ENCODE measurements at regions not wholly inside any gene's neighbourhood (a gene's known extent, or its start where the extent isn't known, plus 50 kb on each side); places are given as distances from the start of the nearest gene placed in this dataset.

DNA sequence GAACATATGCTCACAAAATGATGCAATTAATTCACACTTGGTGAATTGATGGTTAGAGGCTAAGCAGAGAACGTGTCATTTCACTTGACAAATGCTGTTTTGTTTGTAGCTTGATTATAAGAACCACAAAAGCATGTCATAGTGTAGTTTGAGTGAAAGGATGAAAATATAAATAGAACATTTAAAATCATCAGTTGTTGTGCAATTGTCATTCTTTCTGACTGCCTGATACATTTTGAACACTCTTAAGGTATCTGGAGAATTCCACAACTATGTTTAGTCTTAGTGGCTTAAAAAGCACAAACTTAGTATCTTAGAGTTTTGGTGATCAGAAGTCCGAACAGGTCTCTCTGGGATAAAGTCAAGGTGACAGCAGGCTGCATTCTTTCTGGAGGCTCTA lies 129.4 kb downstream of the BASP1 start:
- H3K4me2 ChIP-seq (ENCODE audit: low read length): no peak overlapping the region
- no peaks in the 10 kb centered on the region for H3K79me2 ChIP-seq (ENCODE audit: insufficient read depth, low read depth, low read length)
- no peaks in the 10 kb centered on the region for H4K20me1 ChIP-seq (ENCODE audit: insufficient read depth, low read length)
- POLR2A ChIA-PET: interaction anchor here (0.5 kb wide), 1 partner anchor 1897 kb away, joined by 4 read pairs; no protein-coding TSS in a partner anchor
- CTCF ChIA-PET (ENCODE audit: unreplicated experiment): no interaction called here
- DNase-seq (ENCODE audit: low spot score): no peak
- no TSS peak for BruUV-seq (replicated peaks)
- H3K36me3 ChIP-seq (ENCODE audit: insufficient read depth, low read length): no peaks in the 10 kb centered on the region
- H3K9me2 ChIP-seq (ENCODE audit: insufficient read depth, low read length): no peaks in the 10 kb centered on the region
- H3K9me3 ChIP-seq (ENCODE audit: low read length): no peaks in the 10 kb centered on the region
- TF ChIP-seq CTCF (conservative IDR thresholded peaks at IDR 0.05; ENCODE audit: low read length) (no peak), EZH2phosphoT487 (IDR thresholded peaks at IDR 0.05; ENCODE audit: borderline replicate concordance, low read depth, low read length) (no peak)
- H3K4me3 ChIP-seq (ENCODE audit: low read depth, low read length, poor library complexity, severe bottlenecking): no peak overlapping the region
- intact Hi-C loops (cut with micrococcal nuclease; ENCODE audit: unreplicated experiment): no loop called here
- H3K27ac ChIP-seq (ENCODE audit: low read depth, low read length, poor library complexity, severe bottlenecking): no peak overlapping the region
- H2AFZ ChIP-seq (ENCODE audit: low read length): no peak overlapping the region
- H3K4me1 ChIP-seq (ENCODE audit: insufficient read depth, low read length, poor library complexity, severe bottlenecking): peaks cover 6% of the 10 kb centered on the region

- POLR2A ChIA-PET: interaction anchor here (1.0 kb wide), 1 partner anchor 32 kb away, joined by 3 read pairs; no protein-coding TSS in a partner anchor
Observed at GRCh38 chr5:17352223-17352622, 134.8 kb downstream of the BASP1 start.

More at GRCh38 chr5:17352223-17352622, 134.8 kb downstream of the BASP1 start:
- Histone ChIP-seq H3K9me2 (ENCODE audit: insufficient read depth, low read length) (no peaks in the 10 kb centered on the region), H3K27ac (ENCODE audit: low read depth, low read length, poor library complexity, severe bottlenecking) (no peak overlapping the region), H3K79me2 (ENCODE audit: insufficient read depth, low read depth, low read length) (no peaks in the 10 kb centered on the region), H4K20me1 (ENCODE audit: insufficient read depth, low read length) (no peaks in the 10 kb centered on the region), H3K36me3 (ENCODE audit: insufficient read depth, low read length) (no peaks in the 10 kb centered on the region; the same call in 1 of the 2 replicates), H3K9me3 (ENCODE audit: low read length) (0 out of 2 replicates have a peak, but pooled peaks cover under 1% of the 10 kb centered on the region), H3K4me1 (ENCODE audit: insufficient read depth, low read length, poor library complexity, severe bottlenecking) (peaks cover 16% of the 10 kb centered on the region), H3K4me3 (ENCODE audit: low read depth, low read length, poor library complexity, severe bottlenecking) (no peak overlapping the region), H2AFZ (ENCODE audit: low read length) (no peak overlapping the region), H3K4me2 (ENCODE audit: low read length) (no peak overlapping the region)
- no peak for TF ChIP-seq CTCF (conservative IDR thresholded peaks at IDR 0.05; ENCODE audit: low read length)
- no peak for TF ChIP-seq EZH2phosphoT487 (IDR thresholded peaks at IDR 0.05; ENCODE audit: borderline replicate concordance, low read depth, low read length)
- no peak for DNase-seq (ENCODE audit: low spot score)
- CTCF ChIA-PET (ENCODE audit: unreplicated experiment): no interaction called here
- BruUV-seq (replicated peaks): no TSS peak
- intact Hi-C loops (cut with micrococcal nuclease; ENCODE audit: unreplicated experiment): no loop called here
